K562 (cell line): ENCODE measurements at regions not wholly inside any gene's neighbourhood (a gene's known extent, or its start where the extent isn't known, plus 50 kb on each side); places are given as distances from the start of the nearest gene placed in this dataset.

Experiments used
- CBX5 ChIP-seq: IDR thresholded peaks from 2 replicates; pipeline ENCODE4 v1.6.1; 2014; ENCODE audit warnings: low read depth, borderline replicate concordance
- CLOCK ChIP-seq: fragments of 250-450 bp; sonication (Bioruptor Pico); IDR thresholded peaks from 2 replicates; pipeline ENCODE4 v1.4.0; 2020; ENCODE audit warnings: mild to moderate bottlenecking, moderate library complexity, borderline replicate concordance
- ELF1 ChIP-seq: fragments of 200-800 bp; sonication (Bioruptor generic); IDR thresholded peaks from 2 replicates; pipeline ENCODE4 v1.6.1; 2016; ENCODE audit warnings: missing genetic modification characterization, missing compliant biosample characterization
- FOSL1 ChIP-seq: fragments of 200-800 bp; sonication (Bioruptor generic); conservative IDR thresholded peaks from 2 replicates; pipeline ENCODE4 v1.6.1; 2016; ENCODE audit warnings: missing genetic modification characterization, missing compliant biosample characterization
- HINFP ChIP-seq: fragments of 450-650 bp; conservative IDR thresholded peaks from 2 replicates; pipeline ENCODE4 v1.6.1; 2016; ENCODE audit warnings: missing genetic modification characterization, low read depth, mild to moderate bottlenecking, control low read depth, missing compliant biosample characterization
- KLF13 ChIP-seq: fragments of 450-650 bp; IDR thresholded peaks from 2 replicates; pipeline ENCODE4 v1.6.1; 2016; ENCODE audit warnings: missing genetic modification characterization, low read depth, mild to moderate bottlenecking, missing compliant biosample characterization, moderate library complexity, borderline replicate concordance
- MBD1 ChIP-seq: fragments of 250-450 bp; sonication (Bioruptor Pico); IDR thresholded peaks from 2 replicates; pipeline ENCODE4 v1.8.0; 2022; ENCODE audit warnings: inconsistent platforms
- MYNN ChIP-seq, 2 experiments: sonication (generic); formaldehyde crosslinking in 1 of 2; IDR thresholded peaks; 2 replicates each; pipeline versions ENCODE4 v1.5.0 to v1.6.1; 2016 to 2020; ENCODE audit warnings: antibody characterized with exemption in 1 of 2, missing genetic modification reagents in 1 of 2
- NFRKB ChIP-seq: fragments of 450-650 bp; IDR thresholded peaks from 2 replicates; pipeline ENCODE4 v1.6.1; 2016; ENCODE audit warnings: low read depth
- NONO ChIP-seq, 2 experiments: fragments of 200-400 bp in 1 of 2; fragments of 450-650 bp in 1 of 2; formaldehyde crosslinking in 1 of 2; IDR thresholded peaks; 2 replicates each; pipeline ENCODE4 v1.6.1; 2017; ENCODE audit warnings: low read depth in 2 of 2, mild to moderate bottlenecking in 2 of 2, moderate library complexity in 2 of 2, low read length in 1 of 2
- RNF2 ChIP-seq: sonication (generic); IDR thresholded peaks from 2 replicates; pipeline ENCODE4 v1.6.1; 2016
- TAF9B ChIP-seq: fragments of 450-650 bp; IDR thresholded peaks from 2 replicates; pipeline ENCODE4 v1.6.1; 2018; ENCODE audit warnings: mild to moderate bottlenecking; ENCODE audit not compliant: partially characterized antibody
- TFAP4 ChIP-seq: sonication (generic); formaldehyde crosslinking; IDR thresholded peaks from 2 replicates; pipeline ENCODE4 v1.8.0; 2022; ENCODE audit warnings: missing genetic modification reagents, mild to moderate bottlenecking, moderate library complexity, borderline replicate concordance
- ZBTB1 ChIP-seq: sonication (generic); formaldehyde crosslinking; IDR thresholded peaks from 2 replicates; pipeline ENCODE4 v1.8.1; 2023; ENCODE audit warnings: missing genetic modification reagents, low read depth, mild to moderate bottlenecking, borderline replicate concordance
- ZNF174 ChIP-seq: fragments of 250-450 bp; sonication (Bioruptor Pico); IDR thresholded peaks from 2 replicates; pipeline ENCODE4 v1.4.0; 2020; ENCODE audit warnings: mild to moderate bottlenecking
- ZNF445 ChIP-seq: fragments of 250-450 bp; sonication (Bioruptor Pico); IDR thresholded peaks from 2 replicates; pipeline ENCODE4 v1.4.0; 2020; ENCODE audit warnings: low read depth, mild to moderate bottlenecking, moderate library complexity
- ZNF644 ChIP-seq: fragments of 200-800 bp; sonication (Bioruptor generic); IDR thresholded peaks from 2 replicates; pipeline ENCODE4 v1.6.1; 2016; ENCODE audit warnings: low read depth, missing genetic modification characterization, missing compliant biosample characterization
- ZNF740 ChIP-seq, 3 experiments: fragments of 200-800 bp in 1 of 3; sonication (Bioruptor generic) in 1 of 3; sonication (generic) in 1 of 3; formaldehyde crosslinking in 1 of 3; IDR thresholded peaks; 2 replicates each; pipeline versions ENCODE4 v1.6.1 to v1.8.0; 2016 to 2022; ENCODE audit warnings: mild to moderate bottlenecking in 2 of 3, missing compliant biosample characterization in 2 of 3, missing genetic modification characterization in 2 of 3, missing genetic modification reagents in 1 of 3

GRCh38 chr6:22025468-22026163 is 271.2 kb downstream of the PRL start (continued):
- TF ChIP-seq CLOCK (no peak), MYNN (IDR thresholded peaks at IDR 0.05) (peak; percentile 22; the same call in 1 of the 2 replicates), MYNN (CRISPR knock-in tag; IDR thresholded peaks at IDR 0.05) (no peak), MBD1 (CRISPR knock-in tag) (no peak), ZBTB1 (CRISPR knock-in tag) (no peak), NFRKB (peak; percentile 98), ZNF174 (CRISPR knock-in tag) (no peak), ELF1 (tag) (peak; percentile 59), TAF9B (peak; percentile 63), TFAP4 (CRISPR knock-in tag) (peak; percentile 79; the same call in 1 of the 2 replicates), ZNF445 (CRISPR knock-in tag) (no peak), RNF2 (peak; percentile 59; the same call in 1 of the 2 replicates), ZNF644 (tag) (peak; percentile 75; the same call in 1 of the 2 replicates), KLF13 (peak; percentile 18; the same call in 1 of the 2 replicates), HINFP (tag) (0 out of 2 replicates have a peak, but pooled peaks have one; percentile 41), FOSL1 (tag) (peak; percentile 89), CBX5 (no peak), ZNF740 (CRISPR knock-in tag; IDR thresholded peaks at IDR 0.05) (no peak), ZNF740 (tag; IDR thresholded peaks at IDR 0.05) (peak in 1 of 2 experiments; percentile 60; a peak in 1 of 4 replicates), NONO (IDR thresholded peaks at IDR 0.05; ENCODE audit: low read depth in 2 of 2, low read length in 1 of 2) (peak in 1 of 2 experiments; percentile 9; a peak in 1 of 4 replicates)
